WI38 (cell line): ENCODE measurements at regions not wholly inside any gene's neighbourhood (a gene's known extent, or its start where the extent isn't known, plus 50 kb on each side); places are given as distances from the start of the nearest gene placed in this dataset.
"Not testable (repeated sequence)": the region's sequence is repeated elsewhere in the genome, so short reads cannot be mapped to it uniquely, and the experiment has no call there.

Experiments used
- H3K4me3 ChIP-seq: 2 replicates; pipeline ENCODE4 v1.5.1; 2011; ENCODE audit warnings: low read depth, mild to moderate bottlenecking, control low read depth, low read length
- CTCF ChIP-seq: IDR thresholded peaks from 2 replicates; pipeline ENCODE4 v1.5.1; 2012; ENCODE audit warnings: low read depth, mild to moderate bottlenecking, control low read depth, low read length

GRCh38 chr7:127478024-127478355 lies 85.5 kb upstream of the ZNF800 start:
- no peak overlapping the region for H3K4me3 ChIP-seq
- TF ChIP-seq CTCF, result no peak

- TF ChIP-seq CTCF, result no peak
- no peak overlapping the region for H3K4me3 ChIP-seq
These were observed 85.0 kb upstream of the ZNF800 start for GRCh38 chr7:127477295-127478023.

- TF ChIP-seq CTCF, result no peak
- H3K4me3 ChIP-seq, result no peak overlapping the region
These were observed 84.1 kb upstream of the ZNF800 start for GRCh38 chr7:127476618-127477017.

GRCh38 chr7:127474457-127474856 lies 81.9 kb upstream of the ZNF800 start:
- no peak for TF ChIP-seq CTCF
- no peak overlapping the region for H3K4me3 ChIP-seq

GRCh38 chr7:127473409-127473808 lies 80.9 kb upstream of the ZNF800 start:
- no peak overlapping the region for H3K4me3 ChIP-seq
- TF ChIP-seq CTCF, result no peak

- no peak for TF ChIP-seq CTCF
- no peak overlapping the region for H3K4me3 ChIP-seq
These were observed 67.6 kb upstream of the ZNF800 start for GRCh38 chr7:127460077-127460476.

- H3K4me3 ChIP-seq, result not testable (repeated sequence)
These were observed 58.8 kb upstream of the ZNF800 start for GRCh38 chr7:127451258-127451657.

GRCh38 chr7:127448566-127448965 lies 56.1 kb upstream of the ZNF800 start:
- no peak overlapping the region for H3K4me3 ChIP-seq
- TF ChIP-seq CTCF, result no peak
